Esophagus squamous epithelium (tissue), 5 donors: ENCODE measurements at regions not wholly inside any gene's neighbourhood (a gene's known extent, or its start where the extent isn't known, plus 50 kb on each side); places are given as distances from the start of the nearest gene placed in this dataset.

ENCODE experiments used
- DNase-seq: peaks from one replicate; lab custom pipeline; 2025; lab: John Stamatoyannopoulos, UW
- H3K27ac ChIP-seq, 4 donors: fragments of 200-600 bp; sonication (generic); one replicate each; pipeline ENCODE4 v1.5.1; 2016 to 2019; ENCODE audit warnings: mild to moderate bottlenecking in 1 of 4
- H3K27me3 ChIP-seq, 4 donors: fragments of 200-600 bp; sonication (generic); 1 replicate in 3 of 4; 2 replicates in 1 of 4; pipeline versions ENCODE4 v1.5.1 to v1.6.0; 2017 to 2021; ENCODE audit warnings: antibody characterized with exemption in 1 of 4
- H3K36me3 ChIP-seq, 3 donors: fragments of 200-600 bp; sonication (generic); one replicate each; pipeline ENCODE4 v1.5.1; 2016 to 2019
- H3K4me1 ChIP-seq, 3 donors: fragments of 200-600 bp; sonication (generic); one replicate each; pipeline ENCODE4 v1.5.1; 2017 to 2019
- H3K4me3 ChIP-seq, 4 donors: fragments of 200-600 bp; sonication (generic); 1 replicate in 3 of 4; 2 replicates in 1 of 4; pipeline ENCODE4 v1.5.1; 2016 to 2019; ENCODE audit warnings: mild to moderate bottlenecking in 2 of 4, moderate library complexity in 1 of 4
- H3K9me3 ChIP-seq, 3 donors: fragments of 200-600 bp; sonication (generic); one replicate each; pipeline ENCODE4 v1.5.1; 2016 to 2019
- CTCF ChIP-seq, 6 experiments: fragments of 450-650 bp in 4 of 6; fragments of 200-600 bp in 2 of 6; sonication (generic) in 2 of 6; IDR thresholded peaks; one replicate each; pipeline ENCODE4 v1.5.1; 2016 to 2019; ENCODE audit warnings: antibody characterized with exemption in 6 of 6, mild to moderate bottlenecking in 4 of 6, moderate library complexity in 4 of 6
- POLR2A ChIP-seq, 4 donors: fragments of 450-650 bp; IDR thresholded peaks; one replicate each; pipeline ENCODE4 v1.6.1; 2017; ENCODE audit warnings: antibody characterized with exemption in 4 of 4, mild to moderate bottlenecking in 4 of 4, moderate library complexity in 3 of 4
- WGBS, 2 donors: methylation state at CpG; one replicate each; pipeline ENCODE4 v1.1.5; 2018; 5-methylcytosine and 5-hydroxymethylcytosine counted together
- intact Hi-C: fragments of 100-400 bp; cut with DNase I; formaldehyde crosslinking; loops from one replicate; pipeline ENCODE4 v1.15.0; 2022
- donor health status: DM: yes; HTN: yes; CAD: no.

- Histone ChIP-seq H3K27me3 (peaks cover 0 to 12% (median 0%) of the 10 kb centered on the region in 4 donors), H3K4me3 (no peak overlapping the region), H3K27ac (no peak overlapping the region), H3K4me1 (no peaks in the 10 kb centered on the region), H3K9me3 (no peaks in the 10 kb centered on the region), H3K36me3 (no peaks in the 10 kb centered on the region)
- no peak for DNase-seq
- WGBS, 2 donors: 43 to 46% methylated on average over 6 of the region's 7 CpGs
- intact Hi-C loops: no loop called here
- TF ChIP-seq CTCF (IDR thresholded peaks at IDR 0.05): no peak
- no peak for TF ChIP-seq POLR2A (IDR thresholded peaks at IDR 0.05)
Measured at GRCh38 chr18:76658627-76659026, 163.6 kb upstream of the ZNF516 start.

- Histone ChIP-seq H3K9me3 (no peaks in the 10 kb centered on the region), H3K4me3 (no peak overlapping the region), H3K27ac (no peak overlapping the region), H3K36me3 (no peaks in the 10 kb centered on the region), H3K27me3 (peaks cover 0 to 12% (median 0%) of the 10 kb centered on the region in 4 donors), H3K4me1 (no peaks in the 10 kb centered on the region)
- intact Hi-C loops: no loop called here
- no peak for TF ChIP-seq POLR2A (IDR thresholded peaks at IDR 0.05)
- no peak for TF ChIP-seq CTCF (IDR thresholded peaks at IDR 0.05)
- WGBS, 2 donors: 63 to 74% methylated on average over 9 of the region's 9 CpGs
- no peak for DNase-seq
Measured at GRCh38 chr18:76657911-76658470, 162.9 kb upstream of the ZNF516 start.

- no peak overlapping the region for H3K27ac ChIP-seq
- DNase-seq: no peak
- TF ChIP-seq CTCF (IDR thresholded peaks at IDR 0.05): no peak
- intact Hi-C loops: no loop called here
- WGBS, 2 donors: 43 to 48% methylated on average over 8 of the region's 8 CpGs
- no peaks in the 10 kb centered on the region for H3K36me3 ChIP-seq
- H3K27me3 ChIP-seq: peaks cover 0 to 12% (median 0%) of the 10 kb centered on the region in 4 donors
- no peaks in the 10 kb centered on the region for H3K9me3 ChIP-seq
- H3K4me1 ChIP-seq: no peaks in the 10 kb centered on the region
- H3K4me3 ChIP-seq: no peak overlapping the region
Measured at GRCh38 chr18:76656925-76657827, 162.1 kb upstream of the ZNF516 start.

- peaks cover 0 to 15% (median 0%) of the 10 kb centered on the region in 4 donors for H3K27me3 ChIP-seq
- H3K4me3 ChIP-seq: no peak overlapping the region
- no peaks in the 10 kb centered on the region for H3K4me1 ChIP-seq
- 62 to 80% methylated on average over 4 of the region's 4 CpGs for WGBS, 2 donors
- intact Hi-C loops: no loop called here
- DNase-seq: no peak
- TF ChIP-seq POLR2A (IDR thresholded peaks at IDR 0.05) (no peak), CTCF (IDR thresholded peaks at IDR 0.05) (no peak)
- no peaks in the 10 kb centered on the region for H3K9me3 ChIP-seq
- no peaks in the 10 kb centered on the region for H3K36me3 ChIP-seq
- no peak overlapping the region for H3K27ac ChIP-seq
Measured at GRCh38 chr18:76654577-76654976, 159.5 kb upstream of the ZNF516 start.

GRCh38 chr18:76647322-76647721 is 152.3 kb upstream of the ZNF516 start:
- Histone ChIP-seq H3K4me3 (no peak overlapping the region), H3K4me1 (no peaks in the 10 kb centered on the region), H3K27me3 (peaks cover 0 to 4% (median 0%) of the 10 kb centered on the region in 4 donors), H3K36me3 (no peaks in the 10 kb centered on the region), H3K27ac (no peak overlapping the region), H3K9me3 (no peaks in the 10 kb centered on the region)
- intact Hi-C loops: no loop called here
- WGBS, 2 donors: 67 to 68% methylated on average over 4 to 6 of the region's 11 CpGs
- no peak for DNase-seq
- TF ChIP-seq CTCF (IDR thresholded peaks at IDR 0.05) (no peak), POLR2A (IDR thresholded peaks at IDR 0.05) (no peak)
